Endothelial cell (in vitro differentiated cells): ENCODE measurements at regions not wholly inside any gene's neighbourhood (a gene's known extent, or its start where the extent isn't known, plus 50 kb on each side); places are given as distances from the start of the nearest gene placed in this dataset.

ENCODE experiments used
- DNase-seq: peaks from one replicate; pipeline ENCODE4 v3.0.0; 2021; ENCODE audit warnings: low spot score
- H3K27ac Mint-ChIP-seq: one replicate; pipeline ENCODE4 v1.8.0; 2021; ENCODE audit warnings: mixed read lengths, inconsistent platforms; ENCODE audit not compliant: unreplicated experiment
- H3K27me3 Mint-ChIP-seq: one replicate; pipeline ENCODE4 v1.8.0; 2021; ENCODE audit warnings: mild to moderate bottlenecking, moderate library complexity, mixed read lengths, inconsistent platforms; ENCODE audit not compliant: unreplicated experiment
- H3K36me3 Mint-ChIP-seq: one replicate; pipeline ENCODE4 v1.8.0; 2021; ENCODE audit warnings: mild to moderate bottlenecking, low read depth, mixed read lengths, inconsistent platforms; ENCODE audit not compliant: unreplicated experiment
- H3K4me1 Mint-ChIP-seq: one replicate; pipeline ENCODE4 v1.8.0; 2021; ENCODE audit warnings: mild to moderate bottlenecking, mixed read lengths, inconsistent platforms; ENCODE audit not compliant: unreplicated experiment
- H3K4me3 Mint-ChIP-seq: one replicate; pipeline ENCODE4 v1.8.0; 2021; ENCODE audit warnings: mild to moderate bottlenecking, mixed read lengths, inconsistent platforms; ENCODE audit not compliant: unreplicated experiment
- H3K9me3 Mint-ChIP-seq: one replicate; pipeline ENCODE4 v1.8.0; 2021; ENCODE audit warnings: mixed read lengths, inconsistent platforms; ENCODE audit not compliant: unreplicated experiment
- TF ChIP-seq, protein P1 (sequence below): fragments of 200-600 bp; sonication (generic); IDR thresholded peaks from one replicate; pipeline ENCODE4 v1.5.0; 2021; ENCODE audit warnings: antibody characterized with exemption; ENCODE audit not compliant: unreplicated experiment

DNA sequence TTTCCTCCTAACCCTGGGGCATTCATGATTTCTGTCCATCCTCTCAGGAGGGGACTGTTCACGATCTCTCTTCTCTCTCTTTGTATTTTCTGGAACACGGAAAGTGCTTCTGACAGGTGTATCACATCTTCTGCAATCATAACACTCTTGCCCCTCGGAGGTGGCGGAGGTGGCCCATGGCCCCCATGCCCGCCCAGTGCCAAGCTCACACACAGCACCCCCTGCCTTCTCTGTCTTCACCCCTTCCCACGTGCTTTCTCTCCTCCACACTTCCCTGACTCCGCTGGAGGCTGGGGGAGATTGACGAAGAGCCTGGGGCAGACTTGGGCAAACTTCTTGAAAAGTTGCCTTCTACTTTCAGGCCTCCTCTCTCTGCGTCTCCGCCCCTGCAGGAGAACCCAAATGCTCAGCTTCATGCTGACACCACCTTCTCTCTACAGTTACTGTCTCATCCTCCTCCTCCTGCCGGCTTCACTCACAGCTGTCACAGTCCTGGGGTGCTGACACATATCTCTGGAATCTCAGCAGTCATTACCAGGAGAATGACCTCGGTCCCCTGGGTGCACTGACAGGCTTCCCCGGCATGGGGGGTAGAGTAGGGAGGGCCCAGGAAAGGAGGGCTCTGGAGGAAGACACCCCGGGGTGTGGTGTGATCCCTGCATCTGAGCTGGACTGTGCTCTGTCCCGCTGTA lies 127.1 kb downstream of the ENGASE start:
- TF ChIP-seq, protein P1, sequence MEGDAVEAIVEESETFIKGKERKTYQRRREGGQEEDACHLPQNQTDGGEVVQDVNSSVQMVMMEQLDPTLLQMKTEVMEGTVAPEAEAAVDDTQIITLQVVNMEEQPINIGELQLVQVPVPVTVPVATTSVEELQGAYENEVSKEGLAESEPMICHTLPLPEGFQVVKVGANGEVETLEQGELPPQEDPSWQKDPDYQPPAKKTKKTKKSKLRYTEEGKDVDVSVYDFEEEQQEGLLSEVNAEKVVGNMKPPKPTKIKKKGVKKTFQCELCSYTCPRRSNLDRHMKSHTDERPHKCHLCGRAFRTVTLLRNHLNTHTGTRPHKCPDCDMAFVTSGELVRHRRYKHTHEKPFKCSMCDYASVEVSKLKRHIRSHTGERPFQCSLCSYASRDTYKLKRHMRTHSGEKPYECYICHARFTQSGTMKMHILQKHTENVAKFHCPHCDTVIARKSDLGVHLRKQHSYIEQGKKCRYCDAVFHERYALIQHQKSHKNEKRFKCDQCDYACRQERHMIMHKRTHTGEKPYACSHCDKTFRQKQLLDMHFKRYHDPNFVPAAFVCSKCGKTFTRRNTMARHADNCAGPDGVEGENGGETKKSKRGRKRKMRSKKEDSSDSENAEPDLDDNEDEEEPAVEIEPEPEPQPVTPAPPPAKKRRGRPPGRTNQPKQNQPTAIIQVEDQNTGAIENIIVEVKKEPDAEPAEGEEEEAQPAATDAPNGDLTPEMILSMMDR: no peak
- DNase-seq: no peak
- Mint-ChIP-seq H3K27ac (no peak overlapping the region), H3K9me3 (no peaks in the 10 kb centered on the region), H3K4me1 (no peaks in the 10 kb centered on the region), H3K4me3 (no peak overlapping the region), H3K36me3 (no peaks in the 10 kb centered on the region), H3K27me3 (peaks cover 4% of the 10 kb centered on the region)

DNA sequence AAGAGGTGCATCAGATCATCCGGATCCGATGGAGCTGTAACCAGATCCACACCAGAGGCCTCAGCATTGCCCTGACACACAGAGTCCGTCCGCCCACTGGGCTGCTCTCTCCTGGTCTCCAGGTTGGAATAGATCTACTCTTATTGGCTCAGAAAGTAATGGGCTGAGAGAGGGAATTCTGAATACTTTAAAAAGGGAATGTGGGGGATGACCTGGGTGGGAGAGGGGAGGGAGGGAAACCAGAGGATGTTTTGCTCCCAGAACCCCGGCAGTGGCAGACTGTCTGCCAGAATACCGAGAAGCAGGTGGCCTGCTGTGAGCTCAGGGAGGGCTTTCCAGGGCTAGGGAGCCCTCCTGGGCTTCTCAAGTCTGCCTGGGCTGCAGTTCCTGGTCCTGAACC lies 126.5 kb downstream of the ENGASE start:
- TF ChIP-seq, protein P1: no peak
- no peak overlapping the region for H3K27ac Mint-ChIP-seq
- no peak overlapping the region for H3K4me3 Mint-ChIP-seq
- H3K36me3 Mint-ChIP-seq: no peaks in the 10 kb centered on the region
- peaks cover 4% of the 10 kb centered on the region for H3K27me3 Mint-ChIP-seq
- no peak for DNase-seq
- H3K9me3 Mint-ChIP-seq: no peaks in the 10 kb centered on the region
- H3K4me1 Mint-ChIP-seq: no peaks in the 10 kb centered on the region

DNA sequence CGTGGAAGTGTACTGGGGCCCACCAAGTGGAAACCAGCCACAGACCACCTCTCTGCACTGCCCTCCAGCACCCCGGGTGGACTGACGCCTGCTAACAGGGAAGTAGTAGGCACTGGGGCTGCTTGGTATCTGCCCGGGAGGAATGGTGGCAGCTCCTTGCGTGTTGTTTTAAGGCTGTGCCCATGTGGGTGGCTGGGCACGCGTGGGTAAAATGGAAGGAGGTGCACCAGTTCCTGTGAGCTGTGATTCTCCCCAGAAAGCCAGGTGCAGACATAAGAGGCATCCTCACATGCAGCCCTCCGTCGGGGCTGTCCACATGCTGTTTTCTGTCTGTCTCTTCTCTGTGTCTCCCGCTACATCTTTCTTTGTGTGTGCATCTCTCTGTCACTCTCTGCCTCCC lies 122.3 kb downstream of the ENGASE start:
- Mint-ChIP-seq H3K9me3 (no peaks in the 10 kb centered on the region), H3K36me3 (no peaks in the 10 kb centered on the region), H3K4me3 (no peak overlapping the region), H3K27ac (no peak overlapping the region), H3K4me1 (peaks cover 12% of the 10 kb centered on the region), H3K27me3 (peaks cover 2% of the 10 kb centered on the region)
- TF ChIP-seq, protein P1: no peak
- DNase-seq: no peak

DNA sequence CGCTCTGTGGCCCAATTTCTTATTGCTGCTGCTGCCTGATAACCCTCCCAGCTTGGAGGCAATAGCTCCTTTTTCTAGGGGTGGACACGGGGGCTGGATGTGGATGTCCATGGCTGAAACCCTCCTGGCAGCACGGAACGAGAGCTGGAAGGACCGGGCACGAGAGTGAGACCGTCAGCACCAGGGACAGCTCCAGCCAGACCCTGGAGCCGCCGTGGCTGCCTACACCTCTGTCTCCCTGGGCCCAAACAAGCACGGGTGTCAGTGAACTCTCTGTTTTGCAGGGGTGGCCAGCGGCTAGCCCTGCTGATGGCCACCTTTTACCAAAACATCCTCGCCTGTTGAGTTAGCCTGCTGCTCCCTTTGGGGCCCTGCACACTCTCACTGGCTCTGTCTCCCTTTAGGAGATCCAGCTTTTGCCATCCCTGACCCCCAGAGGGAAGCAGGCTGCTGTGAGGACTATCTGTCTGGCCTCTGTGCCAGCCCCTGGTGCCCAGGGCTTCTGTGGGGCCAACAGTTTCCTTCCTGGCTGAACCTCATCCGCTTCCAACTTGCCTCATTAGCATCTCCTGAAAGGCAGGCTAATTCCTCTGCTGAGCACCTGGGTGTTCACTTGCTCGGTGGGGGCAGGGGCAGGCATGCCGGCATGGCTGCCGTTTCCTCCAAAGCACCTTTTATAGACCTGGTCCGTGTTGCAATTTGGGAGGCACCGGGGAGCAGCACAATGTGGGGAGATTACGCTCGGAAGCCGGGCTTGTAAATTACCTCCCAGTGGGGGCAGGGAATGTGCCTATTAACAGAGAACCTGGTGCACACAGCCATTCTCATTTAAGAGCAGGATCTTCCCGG lies 118.1 kb downstream of the ENGASE start:
- peak; percentile 89 for DNase-seq

More for the DNA sequence above, 118.1 kb downstream of the ENGASE start:
- H3K27ac Mint-ChIP-seq: no peak overlapping the region
- H3K36me3 Mint-ChIP-seq: no peaks in the 10 kb centered on the region
- H3K4me1 Mint-ChIP-seq: peaks cover 12% of the 10 kb centered on the region
- no peaks in the 10 kb centered on the region for H3K9me3 Mint-ChIP-seq
- no peaks in the 10 kb centered on the region for H3K27me3 Mint-ChIP-seq
- TF ChIP-seq, protein P1: no peak
- H3K4me3 Mint-ChIP-seq: no peak overlapping the region
